ENCODE measurements at regions not wholly inside any gene's neighbourhood (a gene's known extent, or its start where the extent isn't known, plus 50 kb on each side); places are given as distances from the start of the nearest gene placed in this dataset.

GRCh38 chr1:56220021-56220420 is 359.3 kb downstream of the PLPP3 start:
- no peaks in the 10 kb centered on the region for H3K79me2 ChIP-seq (ENCODE audit: insufficient read depth, low read length)
- H3K18ac ChIP-seq (ENCODE audit: insufficient read length, low read depth, low read length): no peak overlapping the region
- no peaks in the 10 kb centered on the region for H4K20me1 ChIP-seq (ENCODE audit: control insufficient read depth, insufficient read depth, insufficient read length)
- no peak overlapping the region for H2BK15ac ChIP-seq (ENCODE audit: low read depth, low read length)
- no peak for DNase-seq
- no peak overlapping the region for H3K27ac Mint-ChIP-seq
- H3K23ac ChIP-seq (ENCODE audit: insufficient read length, low read depth, low read length): no peak overlapping the region
- H3K36me3 Mint-ChIP-seq (ENCODE audit: insufficient read depth in 1 of 3, low read depth in 3 of 3): no peaks in the 10 kb centered on the region
- H4K5ac ChIP-seq (ENCODE audit: insufficient read length, low read depth, low read length): no peak overlapping the region
- TF ChIP-seq, protein P1, sequence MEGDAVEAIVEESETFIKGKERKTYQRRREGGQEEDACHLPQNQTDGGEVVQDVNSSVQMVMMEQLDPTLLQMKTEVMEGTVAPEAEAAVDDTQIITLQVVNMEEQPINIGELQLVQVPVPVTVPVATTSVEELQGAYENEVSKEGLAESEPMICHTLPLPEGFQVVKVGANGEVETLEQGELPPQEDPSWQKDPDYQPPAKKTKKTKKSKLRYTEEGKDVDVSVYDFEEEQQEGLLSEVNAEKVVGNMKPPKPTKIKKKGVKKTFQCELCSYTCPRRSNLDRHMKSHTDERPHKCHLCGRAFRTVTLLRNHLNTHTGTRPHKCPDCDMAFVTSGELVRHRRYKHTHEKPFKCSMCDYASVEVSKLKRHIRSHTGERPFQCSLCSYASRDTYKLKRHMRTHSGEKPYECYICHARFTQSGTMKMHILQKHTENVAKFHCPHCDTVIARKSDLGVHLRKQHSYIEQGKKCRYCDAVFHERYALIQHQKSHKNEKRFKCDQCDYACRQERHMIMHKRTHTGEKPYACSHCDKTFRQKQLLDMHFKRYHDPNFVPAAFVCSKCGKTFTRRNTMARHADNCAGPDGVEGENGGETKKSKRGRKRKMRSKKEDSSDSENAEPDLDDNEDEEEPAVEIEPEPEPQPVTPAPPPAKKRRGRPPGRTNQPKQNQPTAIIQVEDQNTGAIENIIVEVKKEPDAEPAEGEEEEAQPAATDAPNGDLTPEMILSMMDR (conservative IDR thresholded peaks at IDR 0.05): no peak
- H2BK5ac ChIP-seq (ENCODE audit: insufficient read length, low read length): no peak overlapping the region
- no peak overlapping the region for H4K8ac ChIP-seq (replicated peaks; ENCODE audit: insufficient read length, low read depth, low read length)
- H3K4me1 Mint-ChIP-seq: peaks cover 3 to 4% of the 10 kb centered on the region in 2 experiments
- no peak overlapping the region for H3K4me3 Mint-ChIP-seq
- no peak overlapping the region for H2BK120ac ChIP-seq (ENCODE audit: low read depth, low read length, poor library complexity, severe bottlenecking)
- no peaks in the 10 kb centered on the region for H3K27me3 Mint-ChIP-seq (ENCODE audit: low read depth)
- no peaks in the 10 kb centered on the region for H3K9me3 Mint-ChIP-seq
- H3K27ac ChIP-seq (ENCODE audit: insufficient read length, low read depth, low read length): no peak overlapping the region
- no peak overlapping the region for H2AFZ ChIP-seq (ENCODE audit: low read length)
- no peaks in the 10 kb centered on the region for H3K4me1 ChIP-seq (ENCODE audit: insufficient read depth, low read length)
- no peaks in the 10 kb centered on the region for H3K23me2 ChIP-seq (ENCODE audit: insufficient read length, low read depth, low read length, poor library complexity, severe bottlenecking)
- no peaks in the 10 kb centered on the region for H3K9me3 ChIP-seq (ENCODE audit: control insufficient read depth, low read depth, low read length)
- no peaks in the 10 kb centered on the region for H3K27me3 ChIP-seq (ENCODE audit: insufficient read depth, low read length)
- no peak overlapping the region for H3K14ac ChIP-seq (ENCODE audit: insufficient read depth, low read length)
- H3K9ac ChIP-seq (ENCODE audit: extremely low read depth, insufficient read length, low read length): no peak overlapping the region
- H3K4me2 ChIP-seq (ENCODE audit: insufficient read depth, insufficient read length, low read length): no peak overlapping the region
- H3K56ac ChIP-seq (ENCODE audit: insufficient read length, low read depth, low read length): no peak overlapping the region
- no peaks in the 10 kb centered on the region for H3K79me1 ChIP-seq (ENCODE audit: insufficient read depth, low read depth, low read length, poor library complexity, severe bottlenecking)
- no peak overlapping the region for H4K91ac ChIP-seq (ENCODE audit: insufficient read length, low read depth, low read length)
- H2AK5ac ChIP-seq (ENCODE audit: insufficient read length, low read length): no peak overlapping the region
- H3T11ph ChIP-seq (ENCODE audit: low read length): no peak overlapping the region
- no peak overlapping the region for H2BK12ac ChIP-seq (ENCODE audit: insufficient read length, low read depth, low read length)
- WGBS (ENCODE audit: extremely low coverage, insufficient read length, low lambda C conversion rate): no CpG with 5 or more reads among the region's 4 CpGs
- H3K4ac ChIP-seq (ENCODE audit: low read depth, low read length): no peak overlapping the region
- H2BK20ac ChIP-seq (ENCODE audit: low read depth, low read length, poor library complexity, severe bottlenecking): no peak overlapping the region

All from H9 (cell line).